Stimulated activated naive CD8-positive, alpha-beta T cell treated with anti-CD3 and anti-CD28 coated beads, Interleukin-15, Interleukin-2, amounts not matched to agents 100 ng/mL and 50 ng/mL, for 24 hours (primary cell): ENCODE measurements at regions not wholly inside any gene's neighbourhood (a gene's known extent, or its start where the extent isn't known, plus 50 kb on each side); places are given as distances from the start of the nearest gene placed in this dataset.
"Not testable (repeated sequence)": the region's sequence is repeated elsewhere in the genome, so short reads cannot be mapped to it uniquely, and the experiment has no call there.

Experiments
- H3K27ac Mint-ChIP-seq: one replicate; pipeline ENCODE4 v1.8.0; 2021; ENCODE audit warnings: mild to moderate bottlenecking, mixed read lengths
- H3K27me3 Mint-ChIP-seq: one replicate; pipeline ENCODE4 v1.8.0; 2021; ENCODE audit warnings: mixed read lengths
- H3K36me3 Mint-ChIP-seq: one replicate; pipeline ENCODE4 v1.8.0; 2021; ENCODE audit warnings: low read depth, mixed read lengths
- H3K4me1 Mint-ChIP-seq: one replicate; pipeline ENCODE4 v1.8.0; 2021; ENCODE audit warnings: low read depth, mixed read lengths
- H3K4me3 Mint-ChIP-seq: one replicate; pipeline ENCODE4 v1.8.0; 2021; ENCODE audit warnings: mild to moderate bottlenecking, mixed read lengths
- H3K9me3 Mint-ChIP-seq: one replicate; pipeline ENCODE4 v1.8.0; 2021; ENCODE audit warnings: mixed read lengths

DNA sequence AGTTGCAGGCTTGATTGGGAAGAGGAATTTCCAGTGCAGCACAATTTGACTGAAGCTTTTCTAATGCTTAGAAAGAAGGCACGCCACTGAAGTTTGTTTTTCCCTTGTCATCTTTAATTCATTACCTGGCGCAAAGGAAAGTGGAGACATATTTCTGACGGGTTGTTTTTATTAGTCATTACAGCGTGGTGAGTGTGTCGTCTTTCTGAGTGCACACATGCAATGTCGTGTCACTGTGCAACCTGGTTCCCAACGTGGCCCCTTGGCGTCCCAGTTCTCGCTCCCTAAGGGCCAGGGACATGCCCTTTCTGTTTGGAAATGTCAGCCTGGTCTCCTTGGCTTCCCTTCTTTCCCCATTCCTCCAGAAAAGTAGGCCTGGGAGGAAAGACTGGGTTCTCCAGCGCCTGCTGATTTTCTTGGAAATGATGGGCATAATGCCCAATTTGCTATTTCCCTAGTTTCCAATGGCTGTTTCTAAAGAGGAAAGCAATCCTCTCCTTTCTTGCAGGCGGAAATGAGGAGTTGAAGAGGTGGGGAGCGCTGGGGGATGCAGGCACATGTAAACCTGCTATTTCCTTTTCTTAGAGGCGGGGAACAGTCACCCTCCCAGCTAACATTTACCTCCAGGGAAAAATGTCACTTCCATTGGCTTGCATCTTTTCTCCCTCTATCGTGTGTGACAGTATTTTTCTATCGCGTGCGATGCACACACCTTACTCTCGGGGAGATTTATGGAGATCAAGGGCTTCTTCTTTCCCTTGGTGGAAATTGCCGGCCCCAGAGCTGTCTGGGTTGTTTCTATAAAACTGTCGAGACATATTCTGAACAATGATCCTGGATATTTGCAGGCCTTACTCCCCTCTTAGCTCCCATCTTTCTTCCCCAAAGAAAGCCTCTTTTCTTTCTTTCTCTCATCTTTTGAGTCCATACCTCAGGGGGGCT is 249.8 kb downstream of the ARHGAP12 start:
- Mint-ChIP-seq H3K27ac (no peak overlapping the region), H3K4me3 (no peak overlapping the region), H3K9me3 (peaks cover 21% of the 10 kb centered on the region), H3K4me1 (no peaks in the 10 kb centered on the region), H3K36me3 (no peaks in the 10 kb centered on the region), H3K27me3 (peaks cover 3% of the 10 kb centered on the region)

DNA sequence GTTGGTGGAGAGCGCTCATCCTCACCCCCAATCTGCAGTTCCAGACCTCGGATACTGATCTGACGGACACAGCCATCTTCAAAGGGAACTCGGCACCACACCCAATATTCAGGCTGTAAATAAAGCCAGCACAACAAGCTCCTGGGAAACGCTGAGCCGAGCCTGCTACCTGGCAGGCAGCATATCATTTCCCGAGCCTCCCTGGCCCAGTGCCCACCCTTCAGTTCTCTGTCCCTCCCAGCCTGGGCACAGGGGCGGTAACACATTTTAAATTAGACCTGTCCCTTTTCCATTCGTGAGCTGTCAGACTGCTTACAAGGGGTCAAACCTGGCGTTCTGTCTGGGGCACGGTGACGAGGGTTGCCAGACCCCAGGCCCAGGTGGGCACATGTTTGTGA is 250.5 kb downstream of the ARHGAP12 start:
- Mint-ChIP-seq H3K27me3 (peaks cover 3% of the 10 kb centered on the region), H3K9me3 (peaks cover 20% of the 10 kb centered on the region), H3K4me3 (no peak overlapping the region), H3K4me1 (no peaks in the 10 kb centered on the region), H3K27ac (no peak overlapping the region), H3K36me3 (no peaks in the 10 kb centered on the region)

DNA sequence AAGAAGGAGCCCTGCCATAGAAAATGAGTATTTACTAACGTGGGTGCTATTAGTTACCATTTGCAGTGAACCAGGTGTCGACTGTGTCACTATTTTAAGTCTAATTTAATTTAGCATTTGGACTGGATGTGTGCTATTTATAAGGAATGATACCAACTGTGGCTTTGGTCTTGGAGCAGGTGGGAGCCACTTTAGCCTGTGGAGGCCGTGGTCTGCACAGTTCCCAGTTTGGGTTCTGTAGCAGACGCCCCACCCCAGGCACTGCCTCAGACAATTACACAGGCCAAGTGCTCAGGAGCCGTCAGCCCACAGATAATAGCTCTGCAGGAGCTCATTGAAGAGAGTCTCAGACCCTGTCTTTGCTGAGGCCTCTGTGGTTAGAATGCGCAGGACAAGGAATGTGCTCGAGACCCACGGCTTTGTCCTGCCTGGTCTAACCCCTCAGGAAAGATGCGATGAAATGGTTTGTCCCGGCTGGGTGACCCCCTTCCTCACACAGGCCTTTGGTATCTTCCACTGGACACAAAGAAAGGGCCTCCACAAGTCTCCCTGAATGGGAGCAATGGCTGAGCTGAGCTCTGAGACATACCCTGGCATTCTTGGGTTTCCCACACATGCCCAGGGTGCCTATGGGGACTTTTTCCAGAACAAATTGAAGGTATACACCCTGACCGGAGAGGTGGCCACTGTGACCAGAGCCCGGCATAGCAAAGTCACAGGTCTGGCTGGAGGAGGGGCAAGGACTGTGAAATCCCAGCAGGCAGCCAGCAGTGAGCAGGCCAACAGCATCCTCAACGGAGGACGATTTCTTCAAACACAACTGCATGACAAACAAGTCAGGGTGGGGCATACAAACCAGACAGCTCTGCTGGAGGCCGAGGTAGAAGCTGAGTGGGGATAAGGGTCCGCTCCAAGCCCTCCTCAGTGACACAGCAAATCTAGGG is 251.2 kb downstream of the ARHGAP12 start:
- no peaks in the 10 kb centered on the region for H3K4me1 Mint-ChIP-seq
- H3K4me3 Mint-ChIP-seq: no peak overlapping the region
- peaks cover 3% of the 10 kb centered on the region for H3K27me3 Mint-ChIP-seq
- H3K36me3 Mint-ChIP-seq: no peaks in the 10 kb centered on the region
- no peak overlapping the region for H3K27ac Mint-ChIP-seq
- H3K9me3 Mint-ChIP-seq: peaks cover 18% of the 10 kb centered on the region

- peaks cover 17% of the 10 kb centered on the region for H3K9me3 Mint-ChIP-seq
- H3K27ac Mint-ChIP-seq: no peak overlapping the region
- no peaks in the 10 kb centered on the region for H3K27me3 Mint-ChIP-seq
- H3K4me1 Mint-ChIP-seq: no peaks in the 10 kb centered on the region
- no peaks in the 10 kb centered on the region for H3K36me3 Mint-ChIP-seq
- no peak overlapping the region for H3K4me3 Mint-ChIP-seq
Measured at GRCh38 chr10:31675726-31676125, 252.9 kb downstream of the ARHGAP12 start.

- peaks cover 18% of the 10 kb centered on the region for H3K9me3 Mint-ChIP-seq
- no peaks in the 10 kb centered on the region for H3K36me3 Mint-ChIP-seq
- H3K4me1 Mint-ChIP-seq: no peaks in the 10 kb centered on the region
- H3K27me3 Mint-ChIP-seq: no peaks in the 10 kb centered on the region
- no peak overlapping the region for H3K4me3 Mint-ChIP-seq
- H3K27ac Mint-ChIP-seq: no peak overlapping the region
Measured at GRCh38 chr10:31669357-31669756, 259.3 kb downstream of the ARHGAP12 start.

DNA sequence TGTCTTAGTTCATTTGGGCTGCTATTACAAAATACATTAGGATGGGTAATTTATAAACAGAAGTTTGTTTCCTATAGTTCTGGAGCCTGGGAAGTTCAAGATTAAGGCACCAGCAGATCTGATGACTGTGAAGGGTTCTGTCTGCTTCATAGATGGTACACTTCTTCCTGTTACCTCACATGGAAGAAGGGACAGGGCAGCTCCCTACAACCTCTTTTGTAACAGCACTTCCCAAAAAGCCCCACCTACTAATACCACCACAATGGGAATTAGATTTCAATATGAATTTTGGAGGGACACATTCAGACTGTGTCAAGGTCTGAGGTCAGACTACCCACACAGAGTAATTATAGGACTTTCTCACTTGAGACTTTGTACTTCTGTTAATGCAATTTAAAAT is 260.3 kb downstream of the ARHGAP12 start:
- Mint-ChIP-seq H3K4me1 (no peaks in the 10 kb centered on the region), H3K27me3 (no peaks in the 10 kb centered on the region), H3K9me3 (peaks cover 15% of the 10 kb centered on the region), H3K4me3 (no peak overlapping the region), H3K27ac (no peak overlapping the region), H3K36me3 (no peaks in the 10 kb centered on the region)

DNA sequence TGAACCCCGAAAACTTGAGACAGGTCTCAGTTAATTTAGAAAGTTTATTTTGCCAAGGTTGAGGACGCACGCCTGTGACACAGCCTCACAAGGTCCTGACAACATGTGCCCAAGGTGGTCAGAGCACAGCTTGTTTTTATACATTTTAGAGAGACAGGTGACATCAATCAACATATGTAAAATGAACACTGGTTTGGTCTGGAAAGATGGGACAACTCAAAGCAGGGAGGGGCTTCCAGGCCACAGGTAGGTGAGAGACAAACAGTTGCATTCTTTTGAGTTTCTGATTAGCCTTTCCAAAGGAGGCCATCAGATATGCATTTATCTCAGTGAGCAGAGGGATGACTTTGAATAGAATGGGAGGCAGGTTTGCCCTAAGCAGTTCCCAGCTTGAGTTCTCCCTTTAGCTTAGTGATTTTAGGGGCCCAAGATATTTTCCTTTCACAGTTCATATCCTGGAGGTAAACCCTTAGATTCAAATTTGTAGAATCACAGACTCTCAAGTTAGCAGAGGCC is 262.8 kb downstream of the ARHGAP12 start:
- H3K27ac Mint-ChIP-seq, H3K27me3 Mint-ChIP-seq, H3K4me3 Mint-ChIP-seq, H3K9me3 Mint-ChIP-seq, H3K4me1 Mint-ChIP-seq, H3K36me3 Mint-ChIP-seq: not testable (repeated sequence)

- Mint-ChIP-seq H3K27ac (no peak overlapping the region), H3K36me3 (no peaks in the 10 kb centered on the region), H3K27me3 (no peaks in the 10 kb centered on the region), H3K9me3 (no peaks in the 10 kb centered on the region), H3K4me3 (no peak overlapping the region), H3K4me1 (no peaks in the 10 kb centered on the region)
Measured at GRCh38 chr10:31664803-31665202, 263.8 kb downstream of the ARHGAP12 start.

DNA sequence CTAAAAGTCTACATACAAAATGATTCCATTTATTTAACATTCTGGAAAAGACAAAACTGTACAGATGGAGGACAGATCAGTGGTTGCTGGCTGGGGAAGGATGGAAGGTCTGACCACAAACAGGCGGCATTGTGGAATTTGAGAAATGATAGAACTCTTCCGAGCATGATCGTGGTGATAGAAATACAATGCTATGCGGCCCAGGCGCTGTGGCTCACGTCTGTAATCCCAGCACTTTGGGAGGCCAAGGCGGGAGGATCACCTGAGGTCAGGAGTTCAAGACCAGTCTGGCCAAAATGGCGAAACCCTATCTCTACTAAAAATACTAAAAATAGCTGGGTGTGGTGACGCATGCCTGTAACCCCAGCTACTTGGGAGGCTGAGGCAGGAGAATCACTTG is 264.6 kb downstream of the ARHGAP12 start:
- H3K36me3 Mint-ChIP-seq, H3K27ac Mint-ChIP-seq, H3K27me3 Mint-ChIP-seq, H3K9me3 Mint-ChIP-seq, H3K4me3 Mint-ChIP-seq, H3K4me1 Mint-ChIP-seq: not testable (repeated sequence)

GRCh38 chr10:31660300-31660699 is 268.3 kb downstream of the ARHGAP12 start:
- Mint-ChIP-seq H3K4me3 (no peak overlapping the region), H3K36me3 (no peaks in the 10 kb centered on the region), H3K4me1 (no peaks in the 10 kb centered on the region), H3K27ac (no peak overlapping the region), H3K9me3 (no peaks in the 10 kb centered on the region), H3K27me3 (peaks cover 13% of the 10 kb centered on the region)

GRCh38 chr10:31659665-31660064 is 269.0 kb downstream of the ARHGAP12 start:
- H3K27ac Mint-ChIP-seq: no peak overlapping the region
- peaks cover 13% of the 10 kb centered on the region for H3K27me3 Mint-ChIP-seq

GRCh38 chr10:31657434-31657872 is 271.2 kb downstream of the ARHGAP12 start:
- no peaks in the 10 kb centered on the region for H3K9me3 Mint-ChIP-seq
- H3K4me3 Mint-ChIP-seq: no peak overlapping the region
- no peak overlapping the region for H3K27ac Mint-ChIP-seq
- H3K4me1 Mint-ChIP-seq: no peaks in the 10 kb centered on the region
- peaks cover 18% of the 10 kb centered on the region for H3K27me3 Mint-ChIP-seq
- no peaks in the 10 kb centered on the region for H3K36me3 Mint-ChIP-seq

More at GRCh38 chr10:31659665-31660064, 269.0 kb downstream of the ARHGAP12 start:
- no peaks in the 10 kb centered on the region for H3K36me3 Mint-ChIP-seq
- no peaks in the 10 kb centered on the region for H3K9me3 Mint-ChIP-seq
- no peak overlapping the region for H3K4me3 Mint-ChIP-seq
- H3K4me1 Mint-ChIP-seq: no peaks in the 10 kb centered on the region

DNA sequence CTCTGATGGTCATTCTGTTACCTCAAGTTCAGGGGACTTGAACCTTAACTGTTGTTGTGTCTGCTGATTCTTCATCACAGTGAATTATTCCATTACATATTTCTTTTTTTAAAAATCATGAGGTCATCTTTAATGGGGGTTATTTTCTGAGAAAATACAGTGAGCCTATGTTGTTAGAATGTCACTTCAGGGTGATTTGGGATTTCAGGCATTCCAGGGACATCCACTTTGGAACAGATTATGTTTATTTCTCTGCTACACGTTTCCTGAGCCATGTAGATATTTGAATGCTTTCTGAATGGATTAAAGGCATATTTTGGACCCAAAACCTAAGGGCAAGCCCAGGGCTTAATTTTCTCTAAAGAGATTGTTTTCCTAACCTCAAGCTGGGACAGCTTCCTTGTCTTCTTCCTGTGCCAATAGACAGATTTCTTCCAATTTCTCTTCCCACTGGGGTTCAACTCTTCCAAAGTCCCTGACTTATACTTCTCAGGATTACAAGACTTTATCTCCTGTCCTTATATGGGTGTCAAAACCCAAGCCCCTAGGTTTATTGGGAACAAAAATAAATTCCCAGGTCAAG is 271.7 kb downstream of the ARHGAP12 start:
- no peak overlapping the region for H3K27ac Mint-ChIP-seq
- H3K4me3 Mint-ChIP-seq: no peak overlapping the region
- H3K36me3 Mint-ChIP-seq: no peaks in the 10 kb centered on the region
- H3K9me3 Mint-ChIP-seq: no peaks in the 10 kb centered on the region
- peaks cover 23% of the 10 kb centered on the region for H3K27me3 Mint-ChIP-seq
- no peaks in the 10 kb centered on the region for H3K4me1 Mint-ChIP-seq

- H3K36me3 Mint-ChIP-seq: no peaks in the 10 kb centered on the region
- no peaks in the 10 kb centered on the region for H3K9me3 Mint-ChIP-seq
- H3K27ac Mint-ChIP-seq: no peak overlapping the region
- peaks cover 23% of the 10 kb centered on the region for H3K27me3 Mint-ChIP-seq
- H3K4me1 Mint-ChIP-seq: no peaks in the 10 kb centered on the region
- no peak overlapping the region for H3K4me3 Mint-ChIP-seq
Measured at GRCh38 chr10:31652038-31652437, 276.6 kb downstream of the ARHGAP12 start.
